ENCODE measurements at regions not wholly inside any gene's neighbourhood (a gene's known extent, or its start where the extent isn't known, plus 50 kb on each side); places are given as distances from the start of the nearest gene placed in this dataset.
"Not testable (repeated sequence)": the region's sequence is repeated elsewhere in the genome, so short reads cannot be mapped to it uniquely, and the experiment has no call there.

GRCh38 chr22:11690170-11690569 is 3837.8 kb upstream of the OR11H1 start:
- peak; percentile 65 to 80 for DNase-seq (ENCODE audit: low spot score in 2 of 2)
- H3K36me3 ChIP-seq, H3K4me3 ChIP-seq, H3K4me1 ChIP-seq, H3K27ac ChIP-seq, H3K9me3 ChIP-seq, H3K27me3 ChIP-seq: not testable (repeated sequence)
- no CpG with 5 or more reads among the region's 1 CpG for WGBS

GRCh38 chr22:11703588-11703987 is 3824.4 kb upstream of the OR11H1 start:
- not testable (repeated sequence) for H3K27ac ChIP-seq, H3K27me3 ChIP-seq, H3K36me3 ChIP-seq, H3K4me3 ChIP-seq, H3K4me1 ChIP-seq, H3K9me3 ChIP-seq
- DNase-seq (ENCODE audit: low spot score in 2 of 2): peak in 1 of 2 donors; percentile 59
- 75% methylated on average over 12 of the region's 14 CpGs for WGBS

- WGBS: 89% methylated on average over 13 of the region's 35 CpGs
- not testable (repeated sequence) for H3K4me3 ChIP-seq; H3K9me3 ChIP-seq; H3K4me1 ChIP-seq; H3K27me3 ChIP-seq; H3K36me3 ChIP-seq; H3K27ac ChIP-seq; DNase-seq (ENCODE audit: low spot score in 2 of 2)
These were observed 3821.2 kb upstream of the OR11H1 start for GRCh38 chr22:11706826-11707225.
